GM19351 (cell line): ENCODE measurements at regions not wholly inside any gene's neighbourhood (a gene's known extent, or its start where the extent isn't known, plus 50 kb on each side); places are given as distances from the start of the nearest gene placed in this dataset.

Experiments used
- ATAC-seq: cut with Tn5 transposase; IDR thresholded peaks from one replicate; pipeline ENCODE4 v1.9.1; 2021; ENCODE audit warnings: mild to moderate bottlenecking, moderate library complexity; ENCODE audit not compliant: unreplicated experiment

GRCh38 chr5:122718611-122719010, 56.3 kb upstream of the SNX2 start:
- ATAC-seq, result no peak

GRCh38 chr5:122719991-122720746, 54.7 kb upstream of the SNX2 start:
- no peak for ATAC-seq

- ATAC-seq, result no peak
Observed at GRCh38 chr5:122721127-122721526, 53.8 kb upstream of the SNX2 start.

- ATAC-seq, result no peak
Observed at GRCh38 chr5:122722341-122722740, 52.5 kb upstream of the SNX2 start.

GRCh38 chr5:122723606-122724352, 51.1 kb upstream of the SNX2 start:
- ATAC-seq, result peak; percentile 85
